Mucosa of rectum (tissue), 2 donors: ENCODE measurements at regions not wholly inside any gene's neighbourhood (a gene's known extent, or its start where the extent isn't known, plus 50 kb on each side); places are given as distances from the start of the nearest gene placed in this dataset.

Source experiments
- H3K27ac ChIP-seq, 2 donors: one replicate each; pipeline ENCODE4 v1.7.0; 2013; ENCODE audit warnings: inconsistent platforms in 2 of 2, low read depth in 2 of 2, low read length in 2 of 2
- H3K27me3 ChIP-seq, 2 donors: one replicate each; pipeline ENCODE4 v1.7.0; 2013; ENCODE audit warnings: low read length in 2 of 2; ENCODE audit not compliant: control insufficient read depth in 2 of 2, insufficient read depth in 2 of 2
- H3K36me3 ChIP-seq, 2 donors: one replicate each; pipeline ENCODE4 v1.7.0; 2013; ENCODE audit warnings: low read length in 2 of 2; ENCODE audit not compliant: control insufficient read depth in 2 of 2, insufficient read depth in 2 of 2
- H3K4me1 ChIP-seq, 2 donors: one replicate each; pipeline ENCODE4 v1.7.0; 2013; ENCODE audit warnings: low read length in 2 of 2, mild to moderate bottlenecking in 1 of 2; ENCODE audit not compliant: control insufficient read depth in 2 of 2, insufficient read depth in 2 of 2
- H3K4me3 ChIP-seq, 2 donors: one replicate each; pipeline ENCODE4 v1.7.0; 2013; ENCODE audit warnings: low read length in 2 of 2
- H3K9ac ChIP-seq, 2 donors: one replicate each; pipeline ENCODE4 v1.7.0; 2013; ENCODE audit warnings: low read length in 2 of 2, low read depth in 1 of 2, mild to moderate bottlenecking in 1 of 2
- H3K9me3 ChIP-seq, 2 donors: one replicate each; pipeline ENCODE4 v1.7.0; 2013; ENCODE audit warnings: low read length in 2 of 2; ENCODE audit not compliant: control insufficient read depth in 2 of 2
- donor health status: healthy.
- donor health status: Normal muscosa, but diverticular disease.

DNA sequence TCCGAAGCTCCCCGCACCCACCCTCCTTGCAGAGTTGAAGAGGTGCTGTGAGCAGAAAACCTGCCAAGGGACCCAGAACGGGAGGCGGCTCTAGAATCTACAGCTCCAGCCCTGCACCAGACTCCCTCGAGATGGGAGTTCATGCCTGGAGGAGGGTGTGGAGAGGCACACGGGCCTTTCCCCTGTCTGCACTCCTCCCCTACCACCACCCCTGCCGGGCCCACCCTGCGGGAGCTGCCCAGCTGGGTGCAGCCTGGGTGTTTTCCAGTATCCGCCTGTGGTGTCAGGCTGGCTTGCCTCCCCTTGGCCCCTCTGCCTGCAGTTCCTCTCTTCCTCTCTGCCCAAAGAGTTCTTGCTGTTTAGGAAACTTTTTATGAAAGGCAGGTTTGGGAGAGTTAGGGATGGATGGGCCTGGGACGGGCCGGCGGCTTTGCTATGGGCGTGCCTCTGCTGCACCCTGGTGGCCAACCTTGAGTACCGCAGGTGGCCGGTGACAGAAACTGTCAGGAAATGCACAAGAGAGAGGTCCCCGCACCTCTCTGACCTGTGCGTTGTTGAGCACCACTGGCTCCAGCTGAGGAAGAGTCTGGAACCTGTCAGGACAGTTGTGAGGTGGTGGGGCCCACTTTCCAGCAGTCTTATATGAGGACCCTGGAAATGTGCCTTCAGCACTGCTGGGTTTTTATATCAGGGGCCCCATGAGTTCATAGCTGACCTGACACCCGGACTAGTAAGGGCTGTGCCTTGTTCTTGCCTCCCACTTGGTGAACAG, 354.1 kb downstream of the SEC14L1 start:
- H3K9me3 ChIP-seq, result no peaks in the 10 kb centered on the region
- no peak overlapping the region for H3K4me3 ChIP-seq
- no peak overlapping the region for H3K27ac ChIP-seq
- no peak overlapping the region for H3K9ac ChIP-seq
- peaks cover 3 to 6% of the 10 kb centered on the region in 2 donors for H3K4me1 ChIP-seq
- H3K27me3 ChIP-seq, result no peaks in the 10 kb centered on the region
- peaks cover 55 to 57% of the 10 kb centered on the region in 2 donors for H3K36me3 ChIP-seq

DNA sequence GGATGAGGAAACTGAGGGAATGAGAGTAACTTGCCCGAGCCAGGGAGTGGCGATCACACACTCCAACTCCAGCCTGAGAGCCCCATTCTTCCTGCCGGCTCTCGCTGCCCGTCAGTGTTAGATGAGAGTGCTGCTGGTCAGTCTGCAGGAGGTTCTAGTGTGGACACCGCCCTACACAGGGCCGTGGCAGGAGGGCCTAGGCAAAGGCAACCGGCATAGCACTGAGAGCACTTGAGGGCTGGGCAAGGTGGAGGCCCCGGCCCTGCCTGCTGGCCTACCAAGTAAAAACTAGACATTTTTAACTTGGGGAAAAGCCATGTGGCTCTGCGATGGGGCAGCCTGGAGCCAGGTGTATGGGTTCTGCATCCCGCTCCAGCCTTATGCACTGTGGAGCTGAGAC, 354.8 kb downstream of the SEC14L1 start:
- H3K4me1 ChIP-seq, result peaks cover 0 to 6% of the 10 kb centered on the region in 2 donors
- no peaks in the 10 kb centered on the region for H3K27me3 ChIP-seq
- H3K9ac ChIP-seq, result no peak overlapping the region
- no peak overlapping the region for H3K4me3 ChIP-seq
- peaks cover 51% of the 10 kb centered on the region in 2 donors for H3K36me3 ChIP-seq
- H3K27ac ChIP-seq, result no peak overlapping the region
- H3K9me3 ChIP-seq, result no peaks in the 10 kb centered on the region

DNA sequence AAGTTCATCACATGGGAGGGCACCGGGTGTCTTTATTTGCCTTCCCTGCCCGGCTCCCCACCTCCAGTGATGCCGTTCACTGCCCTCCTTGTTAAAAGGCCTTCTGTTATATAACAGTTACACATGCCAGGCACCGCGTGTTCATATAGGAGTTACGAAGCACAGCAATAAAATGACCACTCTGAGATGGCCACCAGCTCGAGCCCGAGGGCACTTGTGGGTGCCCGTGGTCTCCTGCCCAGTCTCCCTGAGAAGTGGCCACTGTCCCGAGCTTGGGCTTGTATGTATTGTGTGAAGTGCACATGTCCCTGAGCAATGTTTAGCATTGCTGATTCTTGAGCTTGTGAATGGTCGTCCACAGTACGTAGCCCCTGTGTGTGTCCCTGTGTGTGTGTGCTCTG, 355.6 kb downstream of the SEC14L1 start:
- Histone ChIP-seq H3K27ac (no peak overlapping the region), H3K36me3 (peaks cover 44 to 47% of the 10 kb centered on the region in 2 donors), H3K4me3 (no peak overlapping the region), H3K4me1 (peaks cover 0 to 6% of the 10 kb centered on the region in 2 donors), H3K9me3 (no peaks in the 10 kb centered on the region), H3K9ac (no peak overlapping the region), H3K27me3 (no peaks in the 10 kb centered on the region)

- Histone ChIP-seq H3K4me3 (no peak overlapping the region), H3K4me1 (peaks cover 0 to 6% of the 10 kb centered on the region in 2 donors), H3K36me3 (peaks cover 41 to 43% of the 10 kb centered on the region in 2 donors), H3K27ac (no peak overlapping the region), H3K27me3 (no peaks in the 10 kb centered on the region), H3K9me3 (no peaks in the 10 kb centered on the region), H3K9ac (no peak overlapping the region)
These were observed 356.2 kb downstream of the SEC14L1 start for GRCh38 chr17:77496831-77497577.

- Histone ChIP-seq H3K4me3 (no peak overlapping the region), H3K36me3 (peaks cover 36 to 39% of the 10 kb centered on the region in 2 donors), H3K9ac (no peak overlapping the region), H3K27ac (no peak overlapping the region), H3K9me3 (no peaks in the 10 kb centered on the region), H3K4me1 (peaks cover 0 to 6% of the 10 kb centered on the region in 2 donors), H3K27me3 (no peaks in the 10 kb centered on the region)
These were observed 356.8 kb downstream of the SEC14L1 start for GRCh38 chr17:77497578-77497934.

DNA sequence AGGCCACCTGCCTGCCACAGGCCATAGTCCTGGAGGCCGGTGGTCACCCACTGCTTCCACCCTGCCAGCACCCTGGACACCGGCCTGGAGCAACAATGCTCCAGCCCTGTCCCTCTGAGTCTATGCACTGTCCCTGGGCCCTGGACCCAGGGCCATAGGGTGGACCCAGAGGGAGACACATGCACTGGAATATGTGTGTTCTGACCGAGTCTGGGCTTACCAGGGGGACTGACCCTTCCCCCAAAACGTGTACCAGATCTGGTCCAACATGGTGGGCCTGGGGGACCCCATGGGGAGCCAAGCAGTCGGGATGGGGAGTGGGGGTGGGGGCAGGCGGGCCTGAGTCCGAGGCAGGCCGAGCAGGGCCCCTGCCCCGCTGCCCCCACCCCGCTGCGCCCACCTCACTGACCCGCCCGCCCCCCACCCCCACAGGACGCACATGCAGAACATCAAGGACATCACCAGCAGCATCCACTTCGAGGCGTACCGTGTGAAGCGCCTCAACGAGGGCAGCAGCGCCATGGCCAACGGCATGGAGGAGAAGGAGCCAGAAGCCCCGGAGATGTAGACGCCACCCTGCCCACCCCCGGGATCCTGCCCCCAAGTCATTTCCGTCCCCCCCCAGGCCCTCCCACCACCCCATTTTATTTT, 357.4 kb downstream of the SEC14L1 start:
- H3K9ac ChIP-seq, result no peak overlapping the region
- H3K27ac ChIP-seq, result no peak overlapping the region
- H3K36me3 ChIP-seq, result peaks cover 29 to 32% of the 10 kb centered on the region in 2 donors
- peaks cover 0 to 6% of the 10 kb centered on the region in 2 donors for H3K4me1 ChIP-seq
- H3K9me3 ChIP-seq, result no peaks in the 10 kb centered on the region
- H3K27me3 ChIP-seq, result no peaks in the 10 kb centered on the region
- no peak overlapping the region for H3K4me3 ChIP-seq

- no peak overlapping the region for H3K27ac ChIP-seq
- H3K4me3 ChIP-seq, result no peak overlapping the region
- H3K9ac ChIP-seq, result no peak overlapping the region
- H3K4me1 ChIP-seq, result peaks cover 0 to 6% of the 10 kb centered on the region in 2 donors
- H3K9me3 ChIP-seq, result no peaks in the 10 kb centered on the region
- H3K27me3 ChIP-seq, result no peaks in the 10 kb centered on the region
- H3K36me3 ChIP-seq, result peaks cover 23 to 28% of the 10 kb centered on the region in 2 donors
These were observed 358.3 kb downstream of the SEC14L1 start for GRCh38 chr17:77498791-77499698.

DNA sequence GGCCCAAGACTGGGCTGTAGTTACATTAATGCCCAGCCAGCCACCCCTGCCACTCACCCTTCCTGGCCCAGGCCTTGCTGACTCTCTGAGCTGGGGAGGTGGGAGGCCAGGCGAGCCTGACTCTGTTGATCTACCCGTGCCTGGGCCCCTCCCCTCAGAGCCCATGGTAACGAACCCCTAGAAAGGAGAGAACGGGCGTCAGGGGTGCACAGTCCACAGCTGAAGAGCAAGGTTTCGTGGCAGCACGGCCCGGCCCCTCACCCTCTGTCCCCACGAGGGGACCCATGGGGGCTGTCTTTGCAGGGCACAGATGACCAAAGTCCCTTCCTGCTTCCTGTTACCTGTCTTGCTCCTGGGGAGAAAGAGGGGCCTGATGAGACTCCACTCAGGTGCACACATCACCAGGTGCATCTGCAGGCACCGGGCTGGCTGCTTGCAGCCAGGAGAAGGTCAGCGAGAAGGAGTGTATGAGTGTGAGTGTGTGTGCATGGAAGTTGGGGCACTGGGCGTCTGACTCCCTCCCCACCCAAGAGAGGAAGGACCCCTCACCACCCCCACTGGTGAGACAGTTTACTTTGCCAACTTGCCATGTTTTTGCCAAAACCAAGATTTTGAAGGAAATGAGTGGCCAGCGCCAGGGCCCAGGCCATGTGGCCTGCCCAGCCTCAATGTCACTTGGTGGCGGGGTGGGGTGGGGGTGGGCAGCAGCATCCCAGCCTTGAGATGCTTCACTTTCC, 359.1 kb downstream of the SEC14L1 start:
- Histone ChIP-seq H3K4me1 (peaks cover 0 to under 1% of the 10 kb centered on the region in 2 donors), H3K27ac (no peak overlapping the region), H3K9ac (no peak overlapping the region), H3K36me3 (peaks cover 16 to 22% of the 10 kb centered on the region in 2 donors), H3K27me3 (no peaks in the 10 kb centered on the region), H3K9me3 (no peaks in the 10 kb centered on the region), H3K4me3 (no peak overlapping the region)

DNA sequence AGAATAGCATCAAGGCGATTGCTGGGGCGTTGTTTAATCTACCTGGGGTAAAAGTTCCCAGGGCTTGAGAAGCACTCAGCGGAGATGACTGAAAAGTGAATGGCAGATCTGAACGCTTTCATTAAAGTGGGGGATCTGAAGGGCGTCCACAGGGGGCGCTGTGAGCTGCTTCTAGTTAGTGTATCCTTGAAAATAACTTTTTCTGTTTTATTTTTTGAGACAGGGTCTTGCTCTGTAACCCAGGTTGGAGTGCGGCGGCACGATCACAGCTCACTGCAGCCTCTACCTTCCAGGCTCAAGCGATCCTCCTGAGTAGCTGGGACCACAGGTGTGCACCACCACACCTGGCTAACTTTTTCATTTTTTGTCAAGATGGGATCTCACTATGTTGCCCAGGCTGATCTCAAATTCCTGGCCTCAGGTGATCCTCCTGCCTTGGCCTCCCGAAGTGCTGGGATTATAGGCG, 360.4 kb downstream of the SEC14L1 start:
- peaks cover 12 to 18% of the 10 kb centered on the region in 2 donors for H3K36me3 ChIP-seq
- H3K9me3 ChIP-seq, result no peaks in the 10 kb centered on the region
- H3K27ac ChIP-seq, result no peak overlapping the region
- no peak overlapping the region for H3K4me3 ChIP-seq
- H3K9ac ChIP-seq, result no peak overlapping the region
- no peaks in the 10 kb centered on the region for H3K4me1 ChIP-seq
- no peaks in the 10 kb centered on the region for H3K27me3 ChIP-seq
